ENCODE measurements at regions not wholly inside any gene's neighbourhood (a gene's known extent, or its start where the extent isn't known, plus 50 kb on each side); places are given as distances from the start of the nearest gene placed in this dataset.
"Not testable (repeated sequence)": the region's sequence is repeated elsewhere in the genome, so short reads cannot be mapped to it uniquely, and the experiment has no call there.

DNA sequence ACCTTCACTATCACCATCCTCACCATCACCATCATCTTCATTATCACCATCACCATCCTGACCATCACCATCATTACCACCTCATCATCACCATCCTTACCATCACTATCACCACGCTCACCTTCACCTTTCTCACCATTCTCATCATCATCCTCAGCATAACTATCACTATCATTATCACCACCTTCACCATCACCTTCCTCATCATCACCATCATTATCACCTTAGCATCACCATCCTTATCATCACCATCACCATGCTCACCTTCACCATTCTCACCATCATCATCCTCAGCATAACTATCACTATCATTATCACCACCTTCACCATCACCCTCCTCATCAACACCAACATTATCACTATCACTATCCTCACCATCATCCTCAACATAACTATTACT lies 397.8 kb upstream of the ZNF337 start:
- H3K9ac ChIP-seq (ENCODE audit: low read depth, low read length); H3K9me3 ChIP-seq (ENCODE audit: control insufficient read depth, insufficient read depth, low read length); H3K4me1 ChIP-seq (ENCODE audit: insufficient read depth, low read length); H3K36me3 ChIP-seq (ENCODE audit: insufficient read depth, low read length): not testable (repeated sequence)

DNA sequence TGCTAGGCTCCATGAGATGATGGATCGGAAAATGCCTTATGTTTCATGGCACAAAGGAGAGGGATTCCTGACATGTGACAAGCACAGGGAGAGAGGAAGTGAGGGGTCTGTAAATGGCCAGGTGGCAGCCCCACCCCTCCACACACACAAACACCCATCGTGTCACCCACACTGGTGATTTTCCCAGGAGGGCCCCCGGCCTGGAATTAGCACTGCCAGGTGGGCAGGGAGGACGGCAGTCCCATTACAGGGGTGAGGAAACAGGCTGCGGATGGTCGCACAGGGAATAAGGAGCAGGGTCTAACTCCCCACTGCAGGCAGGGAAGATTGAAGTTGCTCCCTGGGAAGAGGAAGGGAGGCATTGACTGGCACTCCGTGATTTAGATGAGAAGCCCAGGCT lies 395.3 kb upstream of the ZNF337 start:
- H3K9ac ChIP-seq (ENCODE audit: low read depth, low read length); H3K4me1 ChIP-seq (ENCODE audit: insufficient read depth, low read length): not testable (repeated sequence)

DNA sequence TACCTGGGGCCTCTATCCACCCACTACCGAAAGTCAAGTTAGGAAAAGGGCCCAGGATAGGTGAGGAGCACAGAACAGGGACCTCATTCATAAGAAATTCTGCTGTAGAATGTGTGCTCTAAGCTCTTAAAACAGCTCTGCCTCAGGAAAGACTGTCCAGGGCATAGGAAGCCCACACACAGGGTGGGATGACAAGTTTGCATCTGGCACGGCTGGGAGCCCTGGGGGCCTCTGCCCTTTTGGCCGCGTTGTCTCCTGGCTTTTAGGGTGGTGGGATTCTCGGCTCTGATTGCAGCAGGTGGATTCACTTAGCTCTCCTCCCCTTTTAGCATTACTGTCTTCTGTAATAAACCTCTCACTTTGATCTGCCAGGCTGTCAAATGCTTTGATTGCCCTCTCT lies 389.5 kb upstream of the ZNF337 start:
- H3K36me3 ChIP-seq (ENCODE audit: insufficient read depth, low read length); H3K9ac ChIP-seq (ENCODE audit: low read depth, low read length); H3K9me3 ChIP-seq (ENCODE audit: control insufficient read depth, insufficient read depth, low read length); H3K4me1 ChIP-seq (ENCODE audit: insufficient read depth, low read length): not testable (repeated sequence)

More for the DNA sequence above, 395.3 kb upstream of the ZNF337 start:
- H3K9me3 ChIP-seq (ENCODE audit: control insufficient read depth, insufficient read depth, low read length); H3K36me3 ChIP-seq (ENCODE audit: insufficient read depth, low read length): not testable (repeated sequence)

DNA sequence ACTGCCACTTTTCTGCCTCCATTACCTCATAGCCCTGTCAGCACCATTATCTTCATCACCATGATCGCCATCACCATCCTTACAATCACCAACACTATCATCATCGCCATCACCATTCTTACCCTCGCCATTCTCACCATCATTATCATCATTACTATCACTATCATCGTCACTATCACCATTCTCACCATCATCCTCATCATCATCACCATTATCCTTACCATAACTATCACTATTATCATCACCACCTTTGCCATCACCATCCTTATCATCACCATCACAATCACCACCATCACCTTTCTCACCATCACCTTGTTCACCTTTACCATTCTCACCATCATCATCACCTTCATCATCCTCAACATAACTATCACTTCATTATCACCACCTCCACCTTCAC lies 377.3 kb upstream of the ZNF337 start:
- H3K9ac ChIP-seq (ENCODE audit: low read depth, low read length); H3K36me3 ChIP-seq (ENCODE audit: insufficient read depth, low read length); H3K4me1 ChIP-seq (ENCODE audit: insufficient read depth, low read length); H3K9me3 ChIP-seq (ENCODE audit: control insufficient read depth, insufficient read depth, low read length): not testable (repeated sequence)

DNA sequence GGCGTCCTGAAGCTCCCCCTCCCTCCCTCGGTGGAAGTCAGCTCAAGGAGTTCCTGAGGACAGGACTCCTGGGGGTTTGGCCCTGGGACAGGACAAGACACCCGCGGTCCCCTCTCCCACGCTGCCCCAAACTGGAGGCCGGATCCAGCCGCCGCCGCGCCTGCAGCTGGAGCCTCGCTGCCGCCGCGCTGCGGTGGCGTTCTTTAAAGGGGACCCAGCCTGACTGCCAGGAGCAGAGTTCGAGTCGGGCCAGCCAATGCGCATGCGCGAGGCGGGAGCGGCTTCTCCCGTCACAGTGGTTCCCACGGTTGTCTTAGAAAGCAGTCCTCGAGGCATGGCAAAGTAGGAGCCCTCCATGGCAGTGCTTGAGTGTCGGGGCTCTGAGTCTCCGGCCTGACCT lies 362.7 kb upstream of the ZNF337 start:
- not testable (repeated sequence) for H3K9me3 ChIP-seq (ENCODE audit: control insufficient read depth, insufficient read depth, low read length); H3K4me1 ChIP-seq (ENCODE audit: insufficient read depth, low read length); H3K9ac ChIP-seq (ENCODE audit: low read depth, low read length); H3K36me3 ChIP-seq (ENCODE audit: insufficient read depth, low read length)

DNA sequence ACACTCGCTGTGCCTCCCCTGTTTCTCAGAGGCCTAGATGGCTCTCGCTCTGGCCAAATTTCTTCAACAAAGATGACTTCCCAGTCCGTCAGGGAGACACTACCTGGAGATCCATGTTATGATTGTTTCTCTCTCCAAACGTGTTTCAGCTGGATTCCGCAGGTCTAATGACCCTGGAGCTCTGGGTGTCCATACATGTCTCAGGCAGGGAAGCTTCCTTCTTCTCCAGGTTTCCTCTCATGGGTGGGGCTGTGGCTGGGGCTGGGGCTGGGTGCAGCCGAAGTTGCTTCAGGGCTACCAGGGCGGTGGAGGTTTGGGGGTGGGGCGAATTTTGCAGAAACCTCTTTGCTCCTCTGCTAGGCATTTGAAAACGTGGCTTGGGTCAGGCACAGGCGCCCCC lies 361.8 kb upstream of the ZNF337 start:
- H3K9ac ChIP-seq (ENCODE audit: low read depth, low read length); H3K36me3 ChIP-seq (ENCODE audit: insufficient read depth, low read length); H3K9me3 ChIP-seq (ENCODE audit: control insufficient read depth, insufficient read depth, low read length); H3K4me1 ChIP-seq (ENCODE audit: insufficient read depth, low read length): not testable (repeated sequence)

DNA sequence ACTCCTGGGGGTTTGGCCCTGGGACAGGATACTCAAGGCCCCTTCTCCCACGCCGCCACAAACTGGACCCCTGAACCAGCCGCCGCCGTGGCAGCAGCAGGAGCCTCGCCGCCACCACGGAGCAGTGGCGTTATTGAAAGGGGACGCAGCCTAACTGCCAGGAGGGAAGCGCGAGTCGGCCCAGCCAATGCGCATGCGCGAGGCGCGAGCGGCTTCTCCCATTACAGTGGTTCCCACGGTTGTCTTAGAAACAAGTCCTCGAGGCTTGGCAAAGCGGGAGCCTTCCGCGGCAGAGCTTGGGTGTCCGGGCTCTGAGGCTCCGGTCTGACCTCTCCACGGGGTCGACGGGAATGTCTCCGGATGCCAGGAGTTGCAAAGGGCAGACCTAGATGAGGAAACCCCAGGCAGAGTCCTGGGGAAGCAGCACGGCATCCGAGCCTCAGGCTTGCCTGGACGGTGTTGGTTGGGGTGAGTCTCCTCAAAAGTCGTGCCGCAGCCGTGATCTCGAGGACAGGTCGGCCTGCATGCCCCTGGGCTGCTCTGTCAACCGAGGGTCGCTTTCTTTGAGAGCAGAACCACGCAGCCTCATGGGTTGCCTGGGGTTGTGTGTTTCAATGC lies 360.6 kb upstream of the ZNF337 start:
- H3K9ac ChIP-seq (ENCODE audit: low read depth, low read length); H3K36me3 ChIP-seq (ENCODE audit: insufficient read depth, low read length): not testable (repeated sequence)

DNA sequence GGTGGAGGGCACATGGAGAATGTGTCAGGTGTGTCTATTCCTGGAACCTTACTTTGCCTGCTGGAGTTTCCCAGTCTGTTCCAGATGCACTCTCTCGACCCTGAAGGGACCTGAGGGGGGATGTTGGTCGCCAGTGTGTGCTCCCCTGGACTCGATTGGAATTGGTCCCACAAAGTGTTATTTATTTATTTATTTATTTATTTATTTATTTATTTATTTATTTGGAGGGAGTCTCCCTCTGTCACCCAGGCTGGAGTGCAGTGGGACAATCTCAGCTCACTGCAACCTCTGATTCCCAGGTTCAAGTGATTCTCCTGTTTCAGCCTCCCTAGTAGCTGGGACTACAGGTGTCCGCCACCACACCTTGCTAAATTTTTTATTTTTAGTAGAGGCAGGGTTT lies 329.1 kb upstream of the ZNF337 start:
- not testable (repeated sequence) for H3K9ac ChIP-seq (ENCODE audit: low read depth, low read length); H3K36me3 ChIP-seq (ENCODE audit: insufficient read depth, low read length); H3K4me1 ChIP-seq (ENCODE audit: insufficient read depth, low read length); H3K9me3 ChIP-seq (ENCODE audit: control insufficient read depth, insufficient read depth, low read length)

More for the DNA sequence above, 360.6 kb upstream of the ZNF337 start:
- H3K9me3 ChIP-seq (ENCODE audit: control insufficient read depth, insufficient read depth, low read length); H3K4me1 ChIP-seq (ENCODE audit: insufficient read depth, low read length): not testable (repeated sequence)

DNA sequence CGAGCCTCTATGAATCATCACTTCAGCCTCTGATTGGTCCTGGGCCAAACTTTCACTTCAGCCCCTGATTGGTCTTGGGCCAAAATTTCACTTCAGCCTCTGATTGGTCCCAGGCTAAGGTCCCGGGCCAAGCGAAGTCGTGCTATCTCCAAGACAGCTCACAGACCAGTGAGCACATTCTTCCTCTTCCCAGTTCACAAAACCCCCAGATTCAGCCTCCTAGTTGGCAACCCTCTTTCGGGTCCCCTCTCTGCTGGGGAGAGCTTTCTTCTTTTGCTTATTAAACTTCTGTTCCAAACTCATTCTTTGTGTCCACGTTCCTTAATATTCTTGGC lies 314.3 kb upstream of the ZNF337 start:
- not testable (repeated sequence) for H3K9me3 ChIP-seq (ENCODE audit: control insufficient read depth, insufficient read depth, low read length); H3K9ac ChIP-seq (ENCODE audit: low read depth, low read length); H3K36me3 ChIP-seq (ENCODE audit: insufficient read depth, low read length); H3K4me1 ChIP-seq (ENCODE audit: insufficient read depth, low read length)

DNA sequence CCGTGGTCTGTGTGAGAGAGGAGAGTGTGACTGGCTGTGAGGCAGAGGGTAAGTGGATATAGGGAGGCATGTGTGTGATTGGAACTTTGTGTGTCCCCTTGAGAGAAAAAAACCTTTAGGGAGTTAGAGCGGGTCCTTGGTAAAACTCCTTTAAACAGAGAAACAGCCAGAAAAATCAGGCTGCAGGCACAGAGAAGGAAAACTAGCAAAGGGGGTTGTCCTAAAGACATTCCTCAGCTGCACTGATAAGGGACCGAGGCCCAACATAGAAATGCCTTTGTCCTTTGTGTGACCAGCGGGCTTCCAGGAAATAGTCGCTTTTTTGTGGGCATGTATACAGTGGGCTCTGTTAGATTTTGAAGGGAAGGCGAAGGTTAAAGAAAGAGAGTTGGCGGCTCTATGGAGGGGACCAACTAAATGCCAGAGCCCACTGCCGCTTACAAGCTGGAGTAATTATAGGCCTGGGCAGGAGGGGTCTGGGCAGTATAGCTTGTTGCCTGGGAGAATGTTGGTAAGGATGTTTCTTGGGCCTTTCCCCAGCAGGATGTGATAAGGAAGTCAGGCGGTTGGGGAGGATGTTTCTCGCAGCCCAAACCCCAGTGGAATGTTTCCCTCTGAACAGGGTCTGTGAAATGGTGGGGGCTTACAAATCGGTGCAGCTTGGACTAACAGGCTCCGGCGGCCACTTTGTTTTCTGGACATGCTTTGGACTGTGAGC lies 313.7 kb upstream of the ZNF337 start:
- H3K9me3 ChIP-seq (ENCODE audit: control insufficient read depth, insufficient read depth, low read length); H3K4me1 ChIP-seq (ENCODE audit: insufficient read depth, low read length); H3K36me3 ChIP-seq (ENCODE audit: insufficient read depth, low read length); H3K9ac ChIP-seq (ENCODE audit: low read depth, low read length): not testable (repeated sequence)

DNA sequence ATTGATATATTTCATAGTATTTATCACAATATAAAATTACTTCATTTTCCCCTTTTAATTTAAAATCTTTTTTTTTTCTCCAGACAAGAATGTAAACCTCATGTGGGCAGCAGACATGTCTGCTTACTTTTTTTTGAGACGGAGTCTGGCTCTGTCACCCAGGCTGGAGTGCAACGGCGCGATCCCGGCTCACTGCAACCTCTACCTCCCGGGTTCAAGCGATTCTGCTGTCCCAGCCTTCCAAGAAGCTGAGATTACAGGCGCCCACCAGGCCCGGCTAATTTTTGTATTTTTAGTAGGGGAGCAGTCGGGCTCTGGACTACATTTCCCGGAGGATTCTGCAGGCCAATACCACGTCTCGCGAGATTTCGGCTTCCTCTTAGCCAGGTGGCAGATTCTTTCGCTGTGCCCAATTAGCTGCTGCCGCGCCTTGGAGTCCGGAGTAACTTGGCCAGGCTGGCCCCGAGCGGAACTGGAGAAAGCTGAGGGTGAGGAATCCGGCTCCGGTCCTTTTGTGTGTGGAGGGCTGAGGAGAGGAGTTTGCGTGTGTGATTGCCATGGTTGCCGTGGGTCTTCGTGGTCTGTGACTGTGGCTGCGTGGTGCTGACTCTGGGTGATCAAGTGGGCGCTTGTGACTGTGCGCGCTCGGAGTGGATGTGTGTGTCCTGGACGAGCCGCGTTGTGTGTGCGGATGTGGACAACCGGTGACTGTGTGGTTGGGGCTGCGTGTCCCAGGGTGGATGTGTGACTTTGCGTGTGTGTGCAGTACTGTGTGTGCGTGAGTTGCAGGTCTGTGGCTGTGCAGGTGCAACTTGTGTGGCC lies 313.0 kb upstream of the ZNF337 start:
- not testable (repeated sequence) for H3K4me1 ChIP-seq (ENCODE audit: insufficient read depth, low read length); H3K9ac ChIP-seq (ENCODE audit: low read depth, low read length); H3K9me3 ChIP-seq (ENCODE audit: control insufficient read depth, insufficient read depth, low read length); H3K36me3 ChIP-seq (ENCODE audit: insufficient read depth, low read length)

DNA sequence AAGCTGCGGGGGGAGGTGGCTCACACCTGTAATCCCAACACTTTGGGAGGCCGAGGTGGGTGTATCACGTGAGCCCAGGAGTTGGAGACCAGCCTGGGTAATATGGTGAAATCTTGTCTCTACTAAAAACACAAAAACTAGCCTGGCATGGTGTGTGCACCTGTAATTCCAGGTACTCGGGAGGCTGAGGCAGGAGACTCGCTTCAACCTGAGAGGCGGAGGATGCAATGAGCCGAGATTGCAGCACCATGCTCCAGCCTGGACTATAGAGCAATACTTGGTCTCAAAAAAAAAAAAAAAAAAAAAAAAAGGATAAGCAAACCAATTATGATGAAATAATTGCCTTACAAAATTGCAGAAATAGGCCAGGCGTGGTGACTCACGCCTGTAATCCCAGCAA lies 311.4 kb upstream of the ZNF337 start:
- not testable (repeated sequence) for H3K9me3 ChIP-seq (ENCODE audit: control insufficient read depth, insufficient read depth, low read length); H3K9ac ChIP-seq (ENCODE audit: low read depth, low read length); H3K36me3 ChIP-seq (ENCODE audit: insufficient read depth, low read length); H3K4me1 ChIP-seq (ENCODE audit: insufficient read depth, low read length)

DNA sequence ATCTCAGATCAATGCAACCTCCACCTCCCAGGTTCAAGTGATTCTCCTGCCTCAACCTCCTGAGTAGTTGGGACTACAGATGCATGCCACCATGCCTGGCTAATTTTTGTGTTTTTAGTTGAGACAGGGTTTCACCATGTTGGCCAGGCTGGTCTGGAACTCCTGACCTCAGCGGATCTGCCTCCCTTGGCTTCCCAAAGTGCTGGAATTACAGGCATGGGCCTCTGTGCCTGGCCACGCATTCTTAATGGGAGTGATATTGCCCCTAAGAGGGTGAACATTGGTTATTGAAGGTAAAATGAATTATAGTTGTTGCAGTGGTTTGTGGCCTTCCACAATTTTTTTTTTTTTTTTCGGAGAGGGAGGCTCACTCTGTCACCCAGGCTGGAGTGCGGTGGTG lies 309.5 kb upstream of the ZNF337 start:
- not testable (repeated sequence) for H3K4me1 ChIP-seq (ENCODE audit: insufficient read depth, low read length); H3K36me3 ChIP-seq (ENCODE audit: insufficient read depth, low read length); H3K9me3 ChIP-seq (ENCODE audit: control insufficient read depth, insufficient read depth, low read length); H3K9ac ChIP-seq (ENCODE audit: low read depth, low read length)

DNA sequence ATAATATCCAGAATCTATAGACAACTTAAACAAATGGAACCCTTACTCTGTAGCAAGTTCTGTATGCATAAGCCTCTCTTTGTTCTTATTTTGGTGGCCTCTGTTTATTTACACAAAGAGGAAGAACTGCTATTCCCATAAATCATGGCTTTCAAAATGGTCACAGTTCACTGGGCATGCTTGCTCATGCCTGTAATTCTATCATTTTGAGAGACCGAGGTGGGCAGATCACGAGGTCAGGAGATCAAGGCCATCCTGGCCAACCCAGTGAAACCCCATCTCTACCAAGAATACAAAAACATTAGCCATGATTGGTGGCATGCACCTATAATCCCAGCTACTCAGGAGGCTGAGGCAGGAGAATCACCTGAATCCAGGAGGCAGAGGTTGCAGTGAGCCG lies 307.3 kb upstream of the ZNF337 start:
- not testable (repeated sequence) for H3K4me1 ChIP-seq (ENCODE audit: insufficient read depth, low read length); H3K9ac ChIP-seq (ENCODE audit: low read depth, low read length); H3K36me3 ChIP-seq (ENCODE audit: insufficient read depth, low read length); H3K9me3 ChIP-seq (ENCODE audit: control insufficient read depth, insufficient read depth, low read length)

DNA sequence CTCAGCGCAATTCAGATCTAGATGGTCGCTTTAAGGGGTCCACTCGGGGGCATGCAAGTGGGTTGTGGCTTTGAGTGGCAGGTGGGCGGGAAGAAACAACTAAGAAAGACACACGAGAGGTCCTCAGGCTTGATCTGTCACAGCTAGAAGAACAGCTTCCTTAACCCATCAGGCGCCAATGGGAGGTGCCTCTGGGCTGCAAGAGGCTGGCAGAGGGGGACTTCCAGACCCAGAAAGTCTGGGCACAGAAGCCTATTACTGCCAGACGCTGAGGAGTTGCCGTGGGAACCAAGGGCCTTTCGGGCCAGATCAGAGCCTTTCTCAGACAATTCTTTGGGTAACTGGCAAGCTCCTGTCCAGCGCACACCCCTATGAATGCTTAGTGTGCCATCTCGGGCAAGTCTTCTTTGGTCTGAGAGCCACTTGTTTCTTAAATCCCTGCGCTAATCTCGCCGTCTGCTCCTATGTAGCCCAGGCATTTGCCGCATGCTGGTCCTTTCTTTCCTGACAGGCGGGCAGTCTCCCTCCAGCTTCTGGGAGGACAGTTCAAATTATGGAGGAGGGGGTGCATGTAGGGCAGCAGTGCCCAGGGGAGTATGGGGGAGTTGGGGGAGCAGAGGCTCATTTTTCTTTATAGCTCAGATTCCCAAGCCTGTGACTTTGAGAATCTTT lies 300.9 kb upstream of the ZNF337 start:
- not testable (repeated sequence) for H3K9ac ChIP-seq (ENCODE audit: low read depth, low read length); H3K4me1 ChIP-seq (ENCODE audit: insufficient read depth, low read length); H3K36me3 ChIP-seq (ENCODE audit: insufficient read depth, low read length); H3K9me3 ChIP-seq (ENCODE audit: control insufficient read depth, insufficient read depth, low read length)

Measured in ES-I3 (cell line).